Sciatic nerve (tissue), 2 donors: ENCODE measurements at regions not wholly inside any gene's neighbourhood (a gene's known extent, or its start where the extent isn't known, plus 50 kb on each side); places are given as distances from the start of the nearest gene placed in this dataset.
A peak's percentile ranks its signal among the peaks of the same experiment; 100 is the strongest.
"Not testable (repeated sequence)": the region's sequence is repeated elsewhere in the genome, so short reads cannot be mapped to it uniquely, and the experiment has no call there.

ENCODE experiments used
- ATAC-seq: fragments of 200-7000 bp; cut with Tn5 transposase; one replicate; pipeline ENCODE4 v1.9.1; 2020; ENCODE audit warnings: mild to moderate bottlenecking, moderate library complexity
- DNase-seq: peaks from one replicate; pipeline ENCODE4 v3.0.0-alpha.2; 2020; ENCODE audit warnings: low spot score
- intact Hi-C: fragments of 100-400 bp; cut with DNase I; formaldehyde crosslinking; loops from one replicate; pipeline ENCODE4 v1.14.2; 2022
- donor health status: DM: no; HTN: no; CAD: no.
- donor health status: DM: no; HTN: no; CAD: no.

GRCh38 chr2:226464380-226464779 is 335.2 kb downstream of the IRS1 start:
- no peak for DNase-seq
- intact Hi-C loops = no loop called here
- ATAC-seq = no peak

GRCh38 chr2:226463154-226463553 is 336.5 kb downstream of the IRS1 start:
- ATAC-seq (no peak), DNase-seq (no peak)
- intact Hi-C loops = no loop called here

GRCh38 chr2:226461981-226462380 is 337.6 kb downstream of the IRS1 start:
- no peak for DNase-seq
- no peak for ATAC-seq
- intact Hi-C loops = no loop called here

- intact Hi-C loops, DNase-seq, ATAC-seq: not testable (repeated sequence)
These were observed 343.5 kb downstream of the IRS1 start for GRCh38 chr2:226456144-226456543.

DNA sequence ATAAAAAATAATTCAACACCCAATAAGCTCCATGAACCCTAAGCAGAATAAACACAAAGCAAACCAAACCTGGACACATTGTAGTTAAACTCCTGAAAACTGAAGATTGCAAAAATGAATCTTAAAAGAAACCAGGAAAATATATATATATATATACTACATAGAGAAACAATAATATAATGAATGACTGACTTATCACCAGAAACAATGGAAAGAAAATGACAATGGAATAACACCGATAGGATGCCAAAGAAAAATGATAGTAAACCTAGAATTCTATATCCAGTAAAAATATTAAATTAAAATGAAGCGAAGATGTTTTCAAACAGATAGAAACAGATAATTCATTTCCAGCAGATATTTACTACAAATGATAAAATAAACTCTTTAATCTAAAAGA is 346.9 kb downstream of the IRS1 start:
- ATAC-seq (no peak), DNase-seq (no peak)
- intact Hi-C loops = no loop called here

GRCh38 chr2:226451486-226451885 is 348.1 kb downstream of the IRS1 start:
- intact Hi-C loops = no loop called here
- no peak for DNase-seq
- no peak for ATAC-seq

DNA sequence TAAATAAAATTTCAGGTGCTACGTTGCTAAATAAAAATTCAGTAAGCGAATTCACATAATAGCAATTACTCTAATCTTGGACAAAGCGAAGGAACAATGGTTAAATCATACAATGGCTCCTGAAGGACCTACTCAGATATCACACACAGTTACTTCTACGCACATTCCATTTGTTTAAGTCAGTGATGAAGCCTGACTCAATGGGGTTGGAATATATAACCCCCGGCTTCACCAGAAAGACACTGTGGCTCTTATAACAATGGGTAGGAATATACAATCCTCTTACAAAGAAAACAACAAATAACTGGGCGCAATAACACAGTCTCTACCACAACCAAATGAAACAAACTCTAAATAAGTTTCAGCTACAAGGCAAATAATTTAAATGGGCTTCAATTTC is 349.5 kb downstream of the IRS1 start:
- ATAC-seq = no peak
- no peak for DNase-seq
- intact Hi-C loops = no loop called here

- intact Hi-C loops = no loop called here
- DNase-seq = no peak
- no peak for ATAC-seq
These were observed 352.0 kb downstream of the IRS1 start for GRCh38 chr2:226447338-226448300.

DNA sequence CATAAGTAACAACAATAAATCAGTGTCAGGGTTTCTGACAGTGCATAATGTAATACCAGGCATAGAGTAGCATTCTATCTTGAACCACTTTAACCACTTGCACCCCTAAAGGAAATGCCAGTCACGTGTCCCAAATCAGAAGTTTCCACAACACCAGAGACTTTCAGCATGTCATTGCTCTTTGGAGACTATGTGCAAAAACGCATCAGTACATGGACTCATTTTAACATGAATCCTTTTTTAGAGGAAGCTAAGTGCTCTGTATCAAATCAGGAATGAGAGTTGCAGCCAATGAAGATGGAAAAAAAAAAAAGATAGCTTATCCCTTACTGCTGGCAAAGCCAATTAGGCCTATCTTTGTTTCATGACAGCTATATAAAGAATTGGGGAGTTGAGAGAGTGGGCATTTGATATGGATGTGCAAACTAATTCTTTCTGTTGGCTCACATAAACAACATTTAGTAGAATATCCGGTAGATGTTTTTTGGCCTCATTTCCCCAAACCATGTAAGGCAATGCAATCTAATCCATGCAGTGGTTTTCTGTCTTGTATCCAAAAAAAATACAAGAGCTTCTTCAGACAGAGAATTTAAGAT is 353.1 kb downstream of the IRS1 start:
- no peak for ATAC-seq
- intact Hi-C loops = no loop called here
- DNase-seq = no peak

DNA sequence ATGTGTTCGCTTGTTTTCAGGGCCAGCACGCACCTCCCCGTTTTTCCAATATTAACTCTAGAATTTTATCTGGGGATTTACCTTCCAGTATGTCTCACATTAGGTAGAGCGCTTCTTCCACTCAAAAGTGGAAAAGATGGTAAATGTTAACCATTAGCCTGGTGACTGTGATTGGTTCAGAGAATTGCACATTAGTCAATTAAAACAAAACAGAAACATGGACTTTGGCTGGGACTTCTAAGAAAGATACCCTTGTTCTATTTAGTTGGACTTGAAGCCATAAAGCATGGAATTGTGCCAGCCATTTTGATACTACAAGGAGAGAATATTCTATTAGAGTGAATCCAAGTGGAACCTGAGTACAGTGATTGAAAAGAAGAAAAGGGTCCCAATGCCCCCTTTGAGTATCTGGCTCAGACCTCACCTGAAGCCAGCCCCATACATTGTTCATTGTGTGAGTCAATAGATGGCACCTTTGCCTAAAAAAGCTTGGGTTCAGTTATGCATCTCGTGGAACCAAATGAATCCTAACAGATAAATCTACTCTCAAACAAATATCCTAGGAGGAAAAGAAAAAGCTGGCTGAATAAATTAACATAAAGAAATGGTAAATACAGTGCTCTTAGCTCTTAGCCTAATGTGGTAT is 354.3 kb downstream of the IRS1 start:
- ATAC-seq (no peak), DNase-seq (no peak)
- intact Hi-C loops = no loop called here

DNA sequence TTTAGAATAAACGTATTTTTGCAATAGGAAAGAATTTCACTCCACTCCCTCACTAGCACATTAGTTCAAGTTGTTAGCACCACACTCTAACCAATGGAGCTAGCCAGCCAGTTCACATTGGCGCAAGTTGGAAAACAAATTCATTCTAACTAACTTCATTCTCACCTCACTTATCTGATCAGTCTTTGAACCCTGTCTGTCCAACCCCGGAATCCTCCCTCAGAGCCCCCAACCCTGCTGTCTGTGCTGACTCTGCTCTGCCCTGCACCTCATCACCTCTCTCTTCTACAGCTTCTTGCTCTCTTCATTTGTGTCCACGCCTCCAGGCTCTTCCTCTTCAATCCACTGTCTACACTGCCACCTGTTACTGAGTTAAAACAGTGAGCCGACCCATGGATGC is 356.5 kb downstream of the IRS1 start:
- DNase-seq (no peak), ATAC-seq (no peak)
- intact Hi-C loops = no loop called here

- intact Hi-C loops = no loop called here
- DNase-seq (no peak), ATAC-seq (no peak)
These were observed 359.3 kb downstream of the IRS1 start for GRCh38 chr2:226440127-226440918.

DNA sequence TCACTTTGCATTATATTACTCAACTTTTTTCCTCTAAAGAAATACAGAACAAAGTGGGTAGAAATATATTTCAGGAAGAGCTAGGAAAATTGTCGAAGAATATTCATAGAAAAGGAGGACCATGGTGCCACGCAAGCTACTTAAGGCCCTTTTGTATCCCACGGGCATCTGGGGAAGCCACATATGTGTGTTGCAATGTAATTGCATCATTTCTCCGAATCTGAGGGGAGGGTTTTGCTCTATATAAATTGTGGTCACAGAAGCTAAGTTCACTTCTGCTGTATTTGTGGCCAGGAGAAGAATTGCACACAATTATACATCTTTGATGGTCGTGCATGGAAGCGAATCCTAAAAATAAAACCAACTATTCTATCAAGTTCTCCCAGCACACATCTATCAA is 360.3 kb downstream of the IRS1 start:
- no peak for ATAC-seq
- DNase-seq = no peak
- intact Hi-C loops = no loop called here

- no peak for DNase-seq
- peak; percentile 67 for ATAC-seq
- intact Hi-C loops = no loop called here
These were observed 364.5 kb downstream of the IRS1 start for GRCh38 chr2:226435146-226435545.

DNA sequence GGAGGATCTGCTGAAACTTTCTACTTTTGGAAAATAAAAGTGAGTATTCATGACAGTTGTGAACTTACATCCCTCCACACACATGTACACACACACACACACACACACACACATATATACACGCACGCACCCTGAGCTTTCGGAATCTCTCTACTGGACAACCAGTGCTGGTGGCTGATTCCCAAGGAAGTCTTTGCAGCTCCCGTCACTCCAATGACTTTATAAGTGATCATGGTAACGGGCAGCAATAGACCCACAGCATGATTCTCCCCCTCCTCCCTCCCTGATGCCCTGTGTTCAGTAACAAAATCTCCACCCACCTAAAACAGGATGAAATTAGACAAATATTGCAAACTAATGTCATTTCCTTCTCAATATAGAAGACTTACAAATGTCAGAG is 364.9 kb downstream of the IRS1 start:
- peak; percentile 69 for ATAC-seq

DNA sequence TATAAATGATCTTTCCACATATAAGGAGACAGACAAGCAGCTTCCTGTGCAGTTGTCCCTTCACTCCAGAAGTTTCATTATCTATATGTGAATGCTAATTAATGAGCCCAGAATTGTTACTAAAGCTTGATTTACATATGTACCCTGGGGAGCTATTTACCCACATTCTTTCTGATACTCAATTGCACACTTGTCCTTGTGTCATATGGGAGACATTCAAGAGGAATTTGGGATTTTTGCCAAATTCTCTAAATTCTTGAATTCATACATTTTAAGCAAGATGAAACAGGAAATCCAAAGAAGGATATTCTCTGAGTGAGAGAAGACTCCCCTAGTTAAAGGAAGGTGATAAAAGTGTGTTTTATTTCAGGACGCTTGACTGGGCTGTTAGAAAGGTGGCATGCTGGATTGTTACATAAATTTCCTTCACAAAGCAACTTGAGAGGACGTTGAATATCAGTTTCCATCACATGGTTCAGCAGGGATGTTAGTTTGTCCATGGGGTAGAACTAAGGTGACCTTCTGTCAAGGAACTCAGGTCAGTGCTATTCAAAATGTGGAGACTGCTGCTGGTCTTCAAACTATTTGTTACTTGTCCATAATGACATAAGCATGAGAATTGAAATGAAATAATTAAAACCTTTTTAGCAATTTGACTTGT is 368.2 kb downstream of the IRS1 start:
- intact Hi-C loops = no loop called here
- no peak for DNase-seq
- no peak for ATAC-seq

More for the DNA sequence above, 364.9 kb downstream of the IRS1 start:
- DNase-seq = no peak
- intact Hi-C loops = no loop called here

DNA sequence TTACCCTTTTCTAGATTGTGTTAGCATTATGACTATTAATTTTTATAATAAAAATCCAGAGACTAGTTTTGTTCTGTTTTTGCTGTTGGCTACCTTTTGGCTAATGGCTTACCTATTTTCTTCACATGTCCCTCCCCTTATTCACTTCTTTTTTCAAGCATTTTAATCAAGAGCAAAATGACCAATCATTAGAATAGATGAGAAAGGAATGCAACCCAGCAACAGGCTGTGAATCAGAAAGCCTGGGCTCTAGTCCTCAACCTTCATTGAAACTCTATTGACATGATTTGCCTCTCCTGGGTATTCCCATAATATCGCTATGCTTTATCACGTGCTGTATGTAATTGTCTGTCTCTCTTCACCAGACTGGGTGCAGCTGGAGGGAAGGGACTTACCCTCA is 370.1 kb downstream of the IRS1 start:
- no peak for ATAC-seq
- no peak for DNase-seq
- intact Hi-C loops = no loop called here

DNA sequence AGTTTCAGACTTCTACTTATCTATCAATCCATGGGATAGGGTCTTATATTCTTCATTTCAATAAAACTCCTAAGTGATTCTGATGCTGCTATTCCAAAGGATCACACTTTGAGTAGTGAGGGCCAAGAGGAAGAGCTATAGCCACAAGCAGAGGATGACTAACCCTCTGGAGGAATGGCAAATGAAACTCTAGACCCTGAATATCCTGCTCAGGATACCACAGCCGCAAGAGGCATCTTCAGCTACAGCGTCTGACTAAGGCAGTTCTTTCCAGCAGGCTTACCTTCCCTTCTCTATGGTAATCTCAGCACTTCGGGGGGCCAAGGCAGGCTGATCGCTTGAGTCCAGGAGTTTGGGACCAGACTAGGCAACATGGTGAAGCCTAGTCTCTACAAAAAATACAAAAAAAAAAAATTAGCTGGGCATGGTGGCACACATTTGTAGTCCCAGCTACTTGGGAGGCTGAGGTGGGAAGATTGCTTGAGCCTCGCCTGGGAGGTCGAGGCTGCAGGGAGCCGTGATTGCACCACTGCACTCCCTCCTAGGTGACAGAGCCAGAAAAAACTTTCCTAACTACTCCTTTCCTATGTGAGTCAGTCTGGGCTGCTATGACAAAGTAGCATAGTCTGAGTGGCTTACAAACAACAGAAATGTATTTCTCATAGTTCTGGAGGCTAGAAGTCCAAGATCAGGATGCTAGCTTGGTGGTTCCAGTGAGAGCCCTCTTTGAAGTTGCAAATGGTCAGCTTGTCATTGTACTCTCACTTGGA is 371.9 kb downstream of the IRS1 start:
- DNase-seq (no peak), ATAC-seq (peak; percentile 28)
- intact Hi-C loops = no loop called here
